C4-2B (cell line): ENCODE measurements at regions not wholly inside any gene's neighbourhood (a gene's known extent, or its start where the extent isn't known, plus 50 kb on each side); places are given as distances from the start of the nearest gene placed in this dataset.
"Not testable (repeated sequence)": the region's sequence is repeated elsewhere in the genome, so short reads cannot be mapped to it uniquely, and the experiment has no call there.

Source experiments
- H3K27ac ChIP-seq: fragments of 450-650 bp; 2 replicates; pipeline ENCODE4 v1.5.1; 2017
- CTCF ChIP-seq: fragments of 450-650 bp; conservative IDR thresholded peaks from 2 replicates; pipeline ENCODE4 v1.5.1; 2017; ENCODE audit warnings: mild to moderate bottlenecking
- ZFX ChIP-seq: fragments of 450-650 bp; IDR thresholded peaks from 2 replicates; pipeline ENCODE4 v1.6.1; 2017

GRCh38 chr1:19552291-19553010, 67.1 kb upstream of the CAPZB start:
- H3K27ac ChIP-seq: no peak overlapping the region
- no peak for TF ChIP-seq ZFX
- no peak for TF ChIP-seq CTCF

- H3K27ac ChIP-seq: not testable (repeated sequence)
Measured at GRCh38 chr1:19551837-19552236, 66.5 kb upstream of the CAPZB start.

- not testable (repeated sequence) for H3K27ac ChIP-seq
Measured at GRCh38 chr1:19550437-19550836, 65.1 kb upstream of the CAPZB start.

- no peak overlapping the region for H3K27ac ChIP-seq
- TF ChIP-seq CTCF: no peak
- TF ChIP-seq ZFX: no peak
Measured at GRCh38 chr1:19547814-19548213, 62.5 kb upstream of the CAPZB start.

GRCh38 chr1:19536519-19536918, 51.2 kb upstream of the CAPZB start:
- no peak overlapping the region for H3K27ac ChIP-seq
- TF ChIP-seq ZFX: no peak
- TF ChIP-seq CTCF: no peak

- no peak overlapping the region for H3K27ac ChIP-seq
- TF ChIP-seq ZFX (no peak), CTCF (no peak)
Measured at GRCh38 chr1:19535214-19535613, 49.9 kb upstream of the CAPZB start.
